ENCODE measurements at regions not wholly inside any gene's neighbourhood (a gene's known extent, or its start where the extent isn't known, plus 50 kb on each side); places are given as distances from the start of the nearest gene placed in this dataset.
A peak's percentile ranks its signal among the peaks of the same experiment; 100 is the strongest.

- POLR2A ChIA-PET = no interaction called here
- H3K27me3 Mint-ChIP-seq (ENCODE audit: insufficient read depth, unreplicated experiment) = no peaks in the 10 kb centered on the region
Observed at GRCh38 chr3:189058071-189058470, 113.7 kb upstream of the TPRG1 start.

GRCh38 chr3:189070965-189071364 is 100.8 kb upstream of the TPRG1 start:
- no peak overlapping the region for H3K27ac Mint-ChIP-seq (ENCODE audit: unreplicated experiment)
- H3K36me3 ChIP-seq (ENCODE audit: control insufficient read depth, insufficient read depth, low read length) = no peaks in the 10 kb centered on the region
- BruUV-seq (replicated peaks) = no TSS peak
- H3K36me3 Mint-ChIP-seq (ENCODE audit: insufficient read depth, unreplicated experiment) = no peaks in the 10 kb centered on the region
- H3K4me1 ChIP-seq = no peaks in the 10 kb centered on the region
- intact Hi-C loops (cut with micrococcal nuclease; ENCODE audit: unreplicated experiment) = no loop called here
- no peaks in the 10 kb centered on the region for H3K27me3 ChIP-seq (replicated peaks; ENCODE audit: control insufficient read depth, insufficient read depth, low read length)
- no peak overlapping the region for H3K4me3 Mint-ChIP-seq (ENCODE audit: unreplicated experiment)
- H3K4me3 ChIP-seq (ENCODE audit: low read depth, low read length) = no peak overlapping the region
- no peaks in the 10 kb centered on the region for H3K27me3 Mint-ChIP-seq (ENCODE audit: insufficient read depth, unreplicated experiment)
- CTCF ChIA-PET = no interaction called here
- H3K9me3 Mint-ChIP-seq (ENCODE audit: unreplicated experiment) = peaks cover 9% of the 10 kb centered on the region
- POLR2A ChIA-PET = no interaction called here
- DNase-seq = no peak
- no peaks in the 10 kb centered on the region for H3K4me1 Mint-ChIP-seq (ENCODE audit: low read depth, unreplicated experiment)
- TF ChIP-seq CTCF (IDR thresholded peaks at IDR 0.05; ENCODE audit: insufficient read depth in 1 of 2, low read depth in 1 of 2, low read length in 1 of 2, severe bottlenecking in 1 of 2, unreplicated experiment in 1 of 2) = no peak
- no peaks in the 10 kb centered on the region for H3K9me3 ChIP-seq

More at GRCh38 chr3:189058071-189058470, 113.7 kb upstream of the TPRG1 start:
- DNase-seq = peak in 1 of 2 experiments; percentile 5
- Histone ChIP-seq H3K27me3 (replicated peaks; ENCODE audit: control insufficient read depth, insufficient read depth, low read length) (no peaks in the 10 kb centered on the region), H3K4me1 (no peaks in the 10 kb centered on the region), H3K9me3 (no peaks in the 10 kb centered on the region), H3K4me3 (ENCODE audit: low read depth, low read length) (no peak overlapping the region), H3K36me3 (ENCODE audit: control insufficient read depth, insufficient read depth, low read length) (no peaks in the 10 kb centered on the region)
- no TSS peak for BruUV-seq (replicated peaks)
- intact Hi-C loops (cut with micrococcal nuclease; ENCODE audit: unreplicated experiment) = no loop called here
- peaks cover 6% of the 10 kb centered on the region for H3K4me1 Mint-ChIP-seq (ENCODE audit: low read depth, unreplicated experiment)
- no peaks in the 10 kb centered on the region for H3K36me3 Mint-ChIP-seq (ENCODE audit: insufficient read depth, unreplicated experiment)
- H3K27ac Mint-ChIP-seq (ENCODE audit: unreplicated experiment) = no peak overlapping the region
- TF ChIP-seq CTCF (IDR thresholded peaks at IDR 0.05; ENCODE audit: insufficient read depth in 1 of 2, low read depth in 1 of 2, low read length in 1 of 2, severe bottlenecking in 1 of 2, unreplicated experiment in 1 of 2) = no peak
- H3K4me3 Mint-ChIP-seq (ENCODE audit: unreplicated experiment) = no peak overlapping the region
- H3K9me3 Mint-ChIP-seq (ENCODE audit: unreplicated experiment) = peaks cover 14% of the 10 kb centered on the region
- CTCF ChIA-PET = no interaction called here

- no peaks in the 10 kb centered on the region for H3K4me1 Mint-ChIP-seq (ENCODE audit: low read depth, unreplicated experiment)
Observed at GRCh38 chr3:189071446-189071845, 100.3 kb upstream of the TPRG1 start.

More at GRCh38 chr3:189071446-189071845, 100.3 kb upstream of the TPRG1 start:
- no peaks in the 10 kb centered on the region for H3K27me3 Mint-ChIP-seq (ENCODE audit: insufficient read depth, unreplicated experiment)
- no peak overlapping the region for H3K4me3 ChIP-seq (ENCODE audit: low read depth, low read length)
- no peaks in the 10 kb centered on the region for H3K36me3 ChIP-seq (ENCODE audit: control insufficient read depth, insufficient read depth, low read length)
- TF ChIP-seq CTCF (IDR thresholded peaks at IDR 0.05; ENCODE audit: insufficient read depth in 1 of 2, low read depth in 1 of 2, low read length in 1 of 2, severe bottlenecking in 1 of 2, unreplicated experiment in 1 of 2) = no peak
- intact Hi-C loops (cut with micrococcal nuclease; ENCODE audit: unreplicated experiment) = no loop called here
- no peaks in the 10 kb centered on the region for H3K27me3 ChIP-seq (replicated peaks; ENCODE audit: control insufficient read depth, insufficient read depth, low read length)
- CTCF ChIA-PET = no interaction called here
- H3K36me3 Mint-ChIP-seq (ENCODE audit: insufficient read depth, unreplicated experiment) = no peaks in the 10 kb centered on the region
- POLR2A ChIA-PET = no interaction called here
- peaks cover 9% of the 10 kb centered on the region for H3K9me3 Mint-ChIP-seq (ENCODE audit: unreplicated experiment)
- H3K9me3 ChIP-seq = no peaks in the 10 kb centered on the region
- no peak for DNase-seq
- H3K4me3 Mint-ChIP-seq (ENCODE audit: unreplicated experiment) = no peak overlapping the region
- no peak overlapping the region for H3K27ac Mint-ChIP-seq (ENCODE audit: unreplicated experiment)
- no TSS peak for BruUV-seq (replicated peaks)
- H3K4me1 ChIP-seq = no peaks in the 10 kb centered on the region
